Natural killer cell (primary cell): ENCODE measurements at regions not wholly inside any gene's neighbourhood (a gene's known extent, or its start where the extent isn't known, plus 50 kb on each side); places are given as distances from the start of the nearest gene placed in this dataset.

Experiments
- ATAC-seq, 3 donors: fragments of 150-1000 bp in 2 of 3; fragments of 200-7000 bp in 1 of 3; cut with Tn5 transposase; 1 replicate in 1 of 3; 2 replicates in 2 of 3; pipeline ENCODE4 v1.10.0; 2021; ENCODE audit warnings: mild to moderate bottlenecking in 2 of 3, moderate library complexity in 2 of 3
- DNase-seq, 2 donors: peaks; one replicate each; pipeline versions ENCODE4 v3.0.0 to v3.0.0-alpha.2; 2013 to 2021; ENCODE audit warnings: mixed read lengths in 1 of 2
- H3K27ac ChIP-seq: one replicate; pipeline ENCODE4 v1.5.1; 2013; ENCODE audit warnings: mild to moderate bottlenecking, low read length
- H3K27me3 ChIP-seq: one replicate; pipeline ENCODE4 v1.6.1; 2013; ENCODE audit warnings: low read length; ENCODE audit not compliant: control insufficient read depth, insufficient read depth
- H3K36me3 ChIP-seq: one replicate; pipeline ENCODE4 v1.6.1; 2013; ENCODE audit warnings: low read length; ENCODE audit not compliant: control insufficient read depth, insufficient read depth
- H3K4me1 ChIP-seq: one replicate; pipeline ENCODE4 v1.6.1; 2013; ENCODE audit warnings: low read length; ENCODE audit not compliant: control insufficient read depth, insufficient read depth
- H3K4me3 ChIP-seq: one replicate; pipeline ENCODE4 v1.5.1; 2013; ENCODE audit warnings: low read length
- H3K9me3 ChIP-seq: one replicate; pipeline ENCODE4 v1.6.1; 2013; ENCODE audit warnings: low read length; ENCODE audit not compliant: control insufficient read depth, insufficient read depth
- H3K27ac Mint-ChIP-seq, 2 donors: one replicate each; pipeline ENCODE4 v1.8.0; 2022; ENCODE audit warnings: mild to moderate bottlenecking in 2 of 2, mixed read lengths in 2 of 2, moderate library complexity in 1 of 2
- H3K27me3 Mint-ChIP-seq, 2 donors: one replicate each; pipeline ENCODE4 v1.8.0; 2022; ENCODE audit warnings: low read depth in 2 of 2, mixed read lengths in 2 of 2
- H3K36me3 Mint-ChIP-seq: one replicate; pipeline ENCODE4 v1.8.0; 2022; ENCODE audit warnings: mixed read lengths
- H3K4me1 Mint-ChIP-seq, 2 donors: one replicate each; pipeline ENCODE4 v1.8.0; 2022; ENCODE audit warnings: mixed read lengths in 2 of 2
- H3K4me3 Mint-ChIP-seq: one replicate; pipeline ENCODE4 v1.8.0; 2022; ENCODE audit warnings: mild to moderate bottlenecking, moderate library complexity, mixed read lengths
- H3K9me3 Mint-ChIP-seq, 2 donors: one replicate each; pipeline ENCODE4 v1.8.0; 2022; ENCODE audit warnings: mixed read lengths in 2 of 2
- CTCF ChIP-seq: fragments of 200-600 bp; IDR thresholded peaks from one replicate; pipeline ENCODE4 v1.8.0; 2022; ENCODE audit warnings: antibody characterized with exemption
- WGBS: methylation state at CpG from one replicate; pipeline ENCODE4 v1.1.7; 2013; ENCODE audit warnings: missing lambda C conversion rate; ENCODE audit not compliant: insufficient coverage; 5-methylcytosine and 5-hydroxymethylcytosine counted together
- intact Hi-C: fragments of 100-400 bp; cut with micrococcal nuclease; formaldehyde crosslinking; loops from one replicate; pipeline ENCODE4 v1.14.2; 2022

- intact Hi-C loops = no loop called here
- H3K27me3 ChIP-seq = no peaks in the 10 kb centered on the region
- H3K4me3 ChIP-seq = no peak overlapping the region
- 85% methylated on average over 2 of the region's 2 CpGs for WGBS
- H3K36me3 ChIP-seq = no peaks in the 10 kb centered on the region
- DNase-seq (no peak), ATAC-seq (no peak)
- no peak overlapping the region for H3K4me3 Mint-ChIP-seq
- no peak overlapping the region for H3K27ac Mint-ChIP-seq
- no peaks in the 10 kb centered on the region for H3K4me1 ChIP-seq
- no peak overlapping the region for H3K27ac ChIP-seq
- no peaks in the 10 kb centered on the region for H3K27me3 Mint-ChIP-seq
- no peaks in the 10 kb centered on the region for H3K9me3 ChIP-seq
- H3K36me3 Mint-ChIP-seq = peaks cover 10% of the 10 kb centered on the region
- TF ChIP-seq CTCF = no peak
- no peaks in the 10 kb centered on the region for H3K4me1 Mint-ChIP-seq
- H3K9me3 Mint-ChIP-seq = peaks cover 7 to 10% of the 10 kb centered on the region in 2 donors
Measured at GRCh38 chr1:104884939-104885338, 1135.2 kb downstream of the AMY1C start.

- Histone ChIP-seq H3K27ac (no peak overlapping the region), H3K4me3 (no peak overlapping the region), H3K9me3 (peaks cover 6% of the 10 kb centered on the region), H3K4me1 (no peaks in the 10 kb centered on the region), H3K27me3 (no peaks in the 10 kb centered on the region), H3K36me3 (no peaks in the 10 kb centered on the region)
- H3K4me1 Mint-ChIP-seq = no peaks in the 10 kb centered on the region
- no peaks in the 10 kb centered on the region for H3K36me3 Mint-ChIP-seq
- WGBS = 77% methylated on average over 3 of the region's 3 CpGs
- no peak overlapping the region for H3K27ac Mint-ChIP-seq
- no peak for DNase-seq
- no peak for ATAC-seq
- no peak overlapping the region for H3K4me3 Mint-ChIP-seq
- intact Hi-C loops = no loop called here
- no peak for TF ChIP-seq CTCF
- H3K27me3 Mint-ChIP-seq = no peaks in the 10 kb centered on the region
- H3K9me3 Mint-ChIP-seq = peaks cover 7 to 14% of the 10 kb centered on the region in 2 donors
Measured at GRCh38 chr1:104905322-104905721, 1155.6 kb downstream of the AMY1C start.

- Mint-ChIP-seq H3K4me3 (no peak overlapping the region), H3K9me3 (peaks cover 10 to 16% of the 10 kb centered on the region in 2 donors), H3K36me3 (no peaks in the 10 kb centered on the region), H3K27ac (no peak overlapping the region), H3K4me1 (no peaks in the 10 kb centered on the region), H3K27me3 (no peaks in the 10 kb centered on the region)
- H3K27me3 ChIP-seq = no peaks in the 10 kb centered on the region
- ATAC-seq = no peak
- peaks cover 6% of the 10 kb centered on the region for H3K9me3 ChIP-seq
- H3K36me3 ChIP-seq = no peaks in the 10 kb centered on the region
- no peaks in the 10 kb centered on the region for H3K4me1 ChIP-seq
- intact Hi-C loops = no loop called here
- H3K27ac ChIP-seq = no peak overlapping the region
- DNase-seq = no peak
- WGBS = no CpG with 5 or more reads among the region's 2 CpGs
- TF ChIP-seq CTCF = no peak
- H3K4me3 ChIP-seq = no peak overlapping the region
Measured at GRCh38 chr1:104906141-104906540, 1156.4 kb downstream of the AMY1C start.

- H3K36me3 Mint-ChIP-seq = peaks cover 24% of the 10 kb centered on the region
- H3K4me1 Mint-ChIP-seq = no peaks in the 10 kb centered on the region
- Histone ChIP-seq H3K4me3 (no peak overlapping the region), H3K36me3 (no peaks in the 10 kb centered on the region), H3K27ac (no peak overlapping the region), H3K4me1 (no peaks in the 10 kb centered on the region), H3K9me3 (no peaks in the 10 kb centered on the region), H3K27me3 (no peaks in the 10 kb centered on the region)
- no peaks in the 10 kb centered on the region for H3K27me3 Mint-ChIP-seq
- no peak for TF ChIP-seq CTCF
- WGBS = 67% methylated on average over 1 of the region's 1 CpG
- no peak overlapping the region for H3K27ac Mint-ChIP-seq
- intact Hi-C loops = no loop called here
- DNase-seq = no peak
- peaks cover 24 to 34% of the 10 kb centered on the region in 2 donors for H3K9me3 Mint-ChIP-seq
- no peak overlapping the region for H3K4me3 Mint-ChIP-seq
- no peak for ATAC-seq
Measured at GRCh38 chr1:104919188-104919587, 1169.5 kb downstream of the AMY1C start.
